Mesodermal cell (in vitro differentiated cells): ENCODE measurements at regions not wholly inside any gene's neighbourhood (a gene's known extent, or its start where the extent isn't known, plus 50 kb on each side); places are given as distances from the start of the nearest gene placed in this dataset.
"Not testable (repeated sequence)": the region's sequence is repeated elsewhere in the genome, so short reads cannot be mapped to it uniquely, and the experiment has no call there.

ENCODE experiments used
- H3K27ac ChIP-seq: 2 replicates; pipeline ENCODE4 v1.7.0; 2013; ENCODE audit warnings: mild to moderate bottlenecking, low read depth, low read length, moderate library complexity; ENCODE audit not compliant: severe bottlenecking
- H3K36me3 ChIP-seq: 2 replicates; pipeline ENCODE4 v1.7.1; 2013; ENCODE audit warnings: mild to moderate bottlenecking, low read length, moderate library complexity; ENCODE audit not compliant: control insufficient read depth, insufficient read depth
- H3K4me1 ChIP-seq: one replicate; pipeline ENCODE4 v1.7.1; 2013; ENCODE audit warnings: mild to moderate bottlenecking, low read length; ENCODE audit not compliant: insufficient read depth, control insufficient read depth, poor library complexity, severe bottlenecking
- H3K4me3 ChIP-seq: 2 replicates; pipeline ENCODE4 v1.7.0; 2013; ENCODE audit warnings: low read length, control low read depth, mild to moderate bottlenecking; ENCODE audit not compliant: insufficient read depth, poor library complexity, severe bottlenecking; ENCODE audit errors: extremely low read depth
- H3K9me3 ChIP-seq: 2 replicates; pipeline ENCODE4 v1.7.1; 2013; ENCODE audit warnings: mild to moderate bottlenecking, low read length, moderate library complexity; ENCODE audit not compliant: control insufficient read depth
- WGBS, 2 experiments: methylation state at CpG; one replicate each; pipeline ENCODE4 v1.1.5; 2013; ENCODE audit warnings: missing lambda C conversion rate in 2 of 2; ENCODE audit not compliant: insufficient coverage in 2 of 2; 5-methylcytosine and 5-hydroxymethylcytosine counted together

GRCh38 chr6:153309651-153310050, 178.6 kb upstream of the RGS17 start:
- no peaks in the 10 kb centered on the region for H3K36me3 ChIP-seq
- 79 to 100% methylated on average over 1 of the region's 2 CpGs for WGBS, 2 experiments
- no peak overlapping the region for H3K27ac ChIP-seq
- H3K4me3 ChIP-seq: no peak overlapping the region
- no peaks in the 10 kb centered on the region for H3K9me3 ChIP-seq
- no peaks in the 10 kb centered on the region for H3K4me1 ChIP-seq

DNA sequence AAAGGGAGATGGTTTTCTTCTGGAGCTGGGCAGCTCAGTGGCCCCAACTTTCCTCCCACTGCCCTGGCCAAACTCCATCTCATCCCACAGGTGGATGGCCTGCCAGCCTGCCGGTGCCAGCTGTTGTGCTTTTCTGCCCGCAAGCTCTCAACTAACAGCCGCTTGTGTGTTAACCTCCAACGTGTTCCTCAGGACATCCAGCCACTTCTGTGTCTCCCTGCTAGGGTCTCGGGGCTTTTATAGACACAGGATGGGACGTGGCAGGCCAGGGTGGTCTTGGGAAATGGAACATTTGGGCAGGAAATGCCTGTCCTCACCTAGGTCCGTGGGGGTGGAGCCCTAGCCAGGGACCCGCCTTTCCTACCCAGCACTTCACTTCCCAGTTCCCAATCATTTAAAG, 171.1 kb upstream of the RGS17 start:
- Histone ChIP-seq H3K4me3 (no peak overlapping the region), H3K27ac (no peak overlapping the region), H3K9me3 (no peaks in the 10 kb centered on the region), H3K4me1 (no peaks in the 10 kb centered on the region), H3K36me3 (no peaks in the 10 kb centered on the region)
- WGBS, 2 experiments: 86 to 91% methylated on average over 6 of the region's 8 CpGs

GRCh38 chr6:153301602-153302001, 170.5 kb upstream of the RGS17 start:
- H3K4me1 ChIP-seq: no peaks in the 10 kb centered on the region
- no peak overlapping the region for H3K27ac ChIP-seq
- whole genome bisulfite sequencing, 2 experiments: 84 to 88% methylated on average over 3 to 6 of the region's 6 CpGs
- H3K9me3 ChIP-seq: no peaks in the 10 kb centered on the region
- H3K36me3 ChIP-seq: no peaks in the 10 kb centered on the region
- no peak overlapping the region for H3K4me3 ChIP-seq

- not testable (repeated sequence) for H3K27ac ChIP-seq
- WGBS, 2 experiments: 97 to 100% methylated on average over 3 to 6 of the region's 14 CpGs
Observed at GRCh38 chr6:153282456-153282855, 151.4 kb upstream of the RGS17 start.

GRCh38 chr6:153275997-153276396, 144.9 kb upstream of the RGS17 start:
- Histone ChIP-seq H3K27ac (no peak overlapping the region), H3K4me1 (no peaks in the 10 kb centered on the region), H3K4me3 (no peak overlapping the region), H3K36me3 (no peaks in the 10 kb centered on the region), H3K9me3 (no peaks in the 10 kb centered on the region)
- 59 to 80% methylated on average over 1 to 2 of the region's 3 CpGs for WGBS, 2 experiments

More at GRCh38 chr6:153282456-153282855, 151.4 kb upstream of the RGS17 start:
- not testable (repeated sequence) for H3K4me1 ChIP-seq, H3K36me3 ChIP-seq, H3K9me3 ChIP-seq, H3K4me3 ChIP-seq

- WGBS, 2 experiments: 76 to 77% methylated on average over 2 of the region's 5 CpGs
- H3K4me1 ChIP-seq: no peaks in the 10 kb centered on the region
- H3K4me3 ChIP-seq: no peak overlapping the region
- H3K36me3 ChIP-seq: no peaks in the 10 kb centered on the region
- no peaks in the 10 kb centered on the region for H3K9me3 ChIP-seq
- H3K27ac ChIP-seq: no peak overlapping the region
Observed at GRCh38 chr6:153272201-153272980, 141.3 kb upstream of the RGS17 start.

DNA sequence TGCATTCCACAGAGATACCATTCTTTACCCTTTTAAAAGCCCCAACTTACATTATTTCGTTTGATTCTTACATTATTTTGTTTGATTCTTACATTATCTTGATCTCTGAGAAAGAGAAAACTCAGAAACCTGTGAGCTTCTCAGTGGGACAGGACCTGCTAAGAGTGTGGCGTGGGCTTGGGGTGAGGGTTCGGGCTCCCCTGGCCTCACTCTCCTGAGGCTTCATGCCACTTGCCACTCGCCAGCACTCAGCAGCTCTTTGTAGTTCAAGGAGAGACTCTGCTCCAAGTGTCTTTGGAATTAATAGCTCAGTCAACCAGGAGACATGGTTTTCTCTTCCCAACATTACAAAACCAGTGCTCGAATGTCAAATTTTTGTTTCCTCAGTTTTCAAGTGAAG, 132.4 kb upstream of the RGS17 start:
- no peaks in the 10 kb centered on the region for H3K9me3 ChIP-seq
- H3K27ac ChIP-seq: no peak overlapping the region
- 84 to 94% methylated on average over 2 of the region's 5 CpGs for WGBS, 2 experiments
- no peak overlapping the region for H3K4me3 ChIP-seq
- no peaks in the 10 kb centered on the region for H3K4me1 ChIP-seq
- no peaks in the 10 kb centered on the region for H3K36me3 ChIP-seq

DNA sequence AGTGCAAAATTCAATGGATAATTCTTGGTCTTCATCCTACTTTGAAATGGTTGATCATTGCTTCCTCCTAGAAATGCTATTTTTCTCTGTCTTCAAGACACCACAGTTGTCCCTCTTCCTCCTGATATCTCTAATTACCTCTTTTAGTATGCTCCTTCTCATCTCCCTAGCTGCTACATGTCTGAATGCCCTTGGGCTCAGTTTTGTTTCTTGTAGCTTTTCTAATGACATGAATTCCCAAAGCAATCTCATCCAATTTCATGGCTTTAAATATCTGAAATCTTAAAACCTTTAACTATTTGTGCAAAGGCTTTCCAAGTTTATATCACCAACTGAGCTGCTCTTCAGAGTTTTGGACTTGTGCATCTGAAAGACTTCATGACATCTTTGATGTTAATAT, 120.2 kb upstream of the RGS17 start:
- no peaks in the 10 kb centered on the region for H3K4me1 ChIP-seq
- H3K4me3 ChIP-seq: no peak overlapping the region
- H3K9me3 ChIP-seq: no peaks in the 10 kb centered on the region
- no peaks in the 10 kb centered on the region for H3K36me3 ChIP-seq
- H3K27ac ChIP-seq: no peak overlapping the region

- H3K4me1 ChIP-seq: no peaks in the 10 kb centered on the region
- no peak overlapping the region for H3K27ac ChIP-seq
- 60% methylated on average over 1 of the region's 3 CpGs; no CpG with 5 or more reads in 1 of the 2 experiments for WGBS, 2 experiments
- no peak overlapping the region for H3K4me3 ChIP-seq
- H3K36me3 ChIP-seq: no peaks in the 10 kb centered on the region
- no peaks in the 10 kb centered on the region for H3K9me3 ChIP-seq
Observed at GRCh38 chr6:153237670-153238069, 106.6 kb upstream of the RGS17 start.

- no peaks in the 10 kb centered on the region for H3K4me1 ChIP-seq
- no peak overlapping the region for H3K4me3 ChIP-seq
- no peak overlapping the region for H3K27ac ChIP-seq
- H3K9me3 ChIP-seq: no peaks in the 10 kb centered on the region
- WGBS, 2 experiments: 15 to 21% methylated on average over 9 to 11 of the region's 12 CpGs
- H3K36me3 ChIP-seq: no peaks in the 10 kb centered on the region
Observed at GRCh38 chr6:153231048-153231646, 100.1 kb upstream of the RGS17 start.

- 86% methylated on average over 1 of the region's 3 CpGs; no CpG with 5 or more reads in 1 of the 2 experiments for WGBS, 2 experiments
- H3K27ac ChIP-seq: no peak overlapping the region
Observed at GRCh38 chr6:153218184-153218792, 87.2 kb upstream of the RGS17 start.

More at GRCh38 chr6:153218184-153218792, 87.2 kb upstream of the RGS17 start:
- no peak overlapping the region for H3K4me3 ChIP-seq
- no peaks in the 10 kb centered on the region for H3K4me1 ChIP-seq
- H3K9me3 ChIP-seq: no peaks in the 10 kb centered on the region
- H3K36me3 ChIP-seq: no peaks in the 10 kb centered on the region
